Retina (tissue), 1 donor: ENCODE measurements at regions not wholly inside any gene's neighbourhood (a gene's known extent, or its start where the extent isn't known, plus 50 kb on each side); places are given as distances from the start of the nearest gene placed in this dataset.

Source experiments
- DNase-seq: peaks from one replicate; pipeline ENCODE4 v3.0.0-alpha.2; 2016

DNA sequence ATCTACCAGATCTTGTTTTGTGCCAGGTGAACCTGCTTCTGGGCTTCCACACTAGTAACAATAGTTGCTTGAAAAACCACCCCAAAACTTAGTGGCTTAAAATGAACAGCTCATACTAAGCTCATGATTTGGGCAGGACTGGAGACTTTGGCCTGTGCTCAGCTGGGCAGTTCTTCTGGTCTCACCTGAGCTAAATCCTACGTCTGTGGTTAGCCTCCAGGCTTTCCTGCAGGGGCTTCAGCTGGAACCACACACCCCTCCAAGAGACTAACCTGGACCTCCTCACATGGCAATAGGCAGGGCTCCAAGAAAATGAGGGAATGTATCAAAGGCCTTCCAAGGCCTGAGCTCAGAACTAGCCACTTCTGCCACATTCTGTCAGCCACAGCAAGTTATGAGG is 144.1 kb downstream of the CD8B2 start:
- no peak for DNase-seq

GRCh38 chr2:106638043-106638442 is 150.9 kb downstream of the CD8B2 start:
- DNase-seq: no peak

- no peak for DNase-seq
Measured at GRCh38 chr2:106638580-106638979, 151.4 kb downstream of the CD8B2 start.

DNA sequence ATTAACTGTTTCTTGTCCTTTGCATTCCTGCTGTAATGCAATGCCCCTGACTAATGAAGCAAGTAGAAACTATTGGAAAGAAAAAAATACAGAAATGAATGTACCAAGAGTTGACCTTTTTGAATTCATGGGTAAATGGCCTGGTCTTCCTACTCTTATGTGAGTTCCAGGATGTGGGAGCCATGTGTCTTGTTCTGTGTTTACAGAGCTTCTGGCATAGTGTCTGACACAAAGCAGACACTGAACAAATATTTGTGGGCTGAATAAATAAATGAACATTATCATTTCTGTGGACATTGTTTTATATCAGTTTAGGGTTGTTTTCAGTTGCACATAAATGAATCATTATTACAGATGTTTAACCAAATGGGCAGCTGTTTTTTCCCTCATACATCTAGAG is 155.5 kb downstream of the CD8B2 start:
- DNase-seq: no peak

DNA sequence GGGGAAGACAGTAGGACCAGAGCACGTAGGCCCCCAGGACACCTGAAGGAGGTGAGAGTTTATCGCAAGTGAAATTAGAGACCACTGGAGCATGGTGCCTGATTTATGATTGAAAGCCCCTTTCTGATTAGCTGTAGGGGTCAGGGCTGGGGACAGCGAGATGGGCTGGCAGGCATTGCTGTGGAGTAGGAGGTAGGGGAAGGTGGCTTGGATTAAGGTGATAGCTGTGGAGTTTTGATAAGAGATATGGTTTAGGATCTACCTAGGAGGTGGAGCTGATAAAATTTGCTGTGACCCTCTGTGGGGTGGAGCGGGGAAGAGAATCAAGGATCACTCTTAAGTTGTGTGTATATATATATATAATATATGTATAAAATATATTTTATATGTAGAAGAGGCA is 157.5 kb downstream of the CD8B2 start:
- no peak for DNase-seq

GRCh38 chr2:106646605-106647004 is 159.4 kb downstream of the CD8B2 start:
- no peak for DNase-seq

DNA sequence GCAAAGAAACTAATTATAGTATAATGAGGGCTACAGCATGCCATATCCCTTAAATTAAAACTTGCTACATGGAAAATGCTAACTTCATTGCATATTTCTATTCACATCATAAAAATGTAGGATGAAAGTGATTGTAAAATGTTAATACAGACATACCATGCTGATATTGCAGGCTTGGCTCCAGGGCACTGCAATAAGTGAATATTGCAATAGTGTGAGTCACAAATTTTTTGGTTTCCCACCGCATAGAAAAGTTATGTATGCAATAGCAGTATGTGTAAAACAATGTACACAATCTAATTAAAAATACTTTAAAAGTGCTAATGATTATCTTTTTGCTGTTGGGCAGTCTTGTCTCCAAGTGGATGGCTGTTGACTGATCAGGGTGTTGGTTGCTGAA is 162.1 kb downstream of the CD8B2 start:
- no peak for DNase-seq

DNA sequence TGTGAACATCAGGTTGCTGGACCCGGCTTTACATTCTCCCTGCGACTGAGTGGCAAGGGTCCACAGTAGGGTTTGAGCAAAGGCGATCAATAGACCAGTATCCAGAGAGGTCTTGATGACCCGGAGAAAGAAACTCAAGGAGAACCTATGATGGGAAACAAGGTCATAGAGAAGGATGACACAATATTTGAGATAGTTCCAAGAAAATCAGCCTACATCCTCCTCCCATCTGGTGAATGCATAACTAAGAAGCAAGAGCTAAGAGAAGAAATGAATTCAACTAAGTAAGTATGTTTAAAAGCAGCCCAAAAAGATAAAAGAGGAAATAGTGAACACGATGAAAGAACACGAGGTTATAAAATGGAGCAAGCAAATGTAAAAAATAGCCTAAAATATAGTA is 166.3 kb downstream of the CD8B2 start:
- no peak for DNase-seq

- no peak for DNase-seq
Measured at GRCh38 chr2:106658616-106659015, 171.5 kb downstream of the CD8B2 start.

- no peak for DNase-seq
Measured at GRCh38 chr2:106664669-106665068, 177.5 kb downstream of the CD8B2 start.

DNA sequence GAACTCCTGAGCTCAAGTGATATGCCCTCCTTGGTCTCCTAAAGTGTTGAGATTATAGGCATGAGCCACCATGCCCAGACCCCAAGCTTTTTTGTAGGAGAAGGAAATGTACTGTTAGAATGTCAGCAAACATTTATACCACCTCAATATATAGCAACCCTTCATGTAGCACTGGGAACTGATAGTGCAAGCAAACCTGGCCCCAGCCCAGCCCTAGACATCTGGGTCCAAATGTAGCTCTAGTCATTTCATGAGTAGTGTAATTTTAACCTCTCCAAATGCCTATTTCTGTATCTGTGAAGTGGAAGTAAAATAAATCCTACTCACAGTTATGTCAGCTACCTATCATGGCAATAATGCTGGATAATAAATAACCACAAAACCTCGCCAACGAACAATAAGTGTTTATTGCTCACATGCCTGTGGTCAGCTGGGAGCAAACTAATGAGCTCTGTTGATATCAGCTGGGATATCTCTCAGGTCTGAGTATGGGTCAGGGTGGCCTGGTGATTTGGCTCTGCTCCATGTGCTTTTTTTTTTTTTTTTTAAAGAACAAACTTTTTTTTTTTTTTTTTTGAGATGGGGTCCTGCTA is 180.4 kb downstream of the CD8B2 start:
- no peak for DNase-seq

DNA sequence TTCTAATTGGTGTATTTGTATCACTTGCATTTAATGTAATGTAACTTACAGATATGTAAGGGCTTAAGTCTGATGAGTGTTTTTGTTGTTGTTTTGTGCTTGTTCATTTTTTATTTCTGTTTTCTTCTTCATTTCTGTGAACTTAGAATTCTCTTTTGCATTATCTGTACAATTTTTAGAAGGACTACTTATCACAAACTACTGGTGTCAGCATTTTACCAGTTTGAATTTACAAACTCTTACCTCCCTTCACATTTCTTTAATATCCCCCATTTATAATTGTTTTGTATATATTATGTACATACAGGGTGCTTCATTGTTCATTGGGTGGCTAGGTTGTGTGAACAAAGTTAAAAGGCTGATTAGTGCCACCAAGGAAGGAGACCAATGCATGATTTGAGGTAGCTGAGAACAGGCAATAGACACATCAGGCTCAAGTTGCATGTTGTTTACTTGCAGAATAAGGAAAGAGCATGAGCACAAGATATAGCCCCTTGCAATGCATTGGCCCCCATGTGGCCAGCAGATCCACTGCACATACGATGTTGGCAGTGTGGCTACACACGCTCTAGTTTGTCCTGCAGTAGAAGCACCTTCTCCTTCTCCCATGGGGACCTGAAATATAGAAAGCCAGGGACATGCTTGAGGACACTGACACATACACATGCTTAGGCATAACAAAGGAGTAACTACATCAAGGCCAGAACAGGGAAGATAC is 198.2 kb downstream of the CD8B2 start:
- no peak for DNase-seq

DNA sequence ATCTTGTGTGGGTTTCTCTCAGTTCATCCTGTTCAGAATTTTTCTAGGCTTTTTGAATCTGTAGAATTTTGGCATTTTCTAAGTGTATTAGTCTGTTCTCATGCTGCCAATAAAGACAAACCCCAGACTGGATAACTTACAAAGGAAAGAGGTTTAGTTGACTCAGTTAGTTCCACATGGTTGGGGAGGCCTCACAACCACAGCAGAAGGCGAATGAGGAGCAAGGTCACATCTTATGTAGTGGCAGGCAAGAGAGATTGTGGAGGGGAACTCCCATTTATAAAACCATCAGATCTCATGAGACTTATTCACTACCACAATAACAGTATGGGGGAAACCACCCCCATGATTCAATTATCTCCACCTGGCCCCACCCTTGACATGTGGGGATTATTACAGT is 199.2 kb downstream of the ST6GAL2 start:
- DNase-seq: no peak

DNA sequence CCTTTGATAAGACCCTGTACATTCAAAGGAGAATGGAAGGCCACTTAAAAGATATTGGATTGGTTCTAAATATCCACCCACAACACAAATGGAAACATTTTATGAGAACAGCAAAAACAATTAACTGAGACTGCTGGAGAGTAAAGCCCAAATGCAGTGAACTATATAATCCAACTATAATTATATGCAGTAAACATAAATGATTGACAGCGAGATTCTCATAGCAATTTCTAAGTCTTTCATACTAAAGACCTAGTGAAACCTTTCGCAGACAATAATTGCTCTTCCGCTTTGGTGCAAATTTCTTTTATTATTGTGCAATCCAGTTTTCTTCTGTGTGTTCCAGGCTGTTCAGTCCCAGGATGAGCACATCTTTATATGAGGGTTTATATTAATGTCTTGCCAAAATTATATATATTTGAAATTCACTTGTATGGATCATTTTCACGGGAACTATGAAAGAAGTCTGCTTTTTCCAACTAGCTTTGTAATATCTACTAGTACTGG is 190.9 kb downstream of the ST6GAL2 start:
- DNase-seq: no peak

DNA sequence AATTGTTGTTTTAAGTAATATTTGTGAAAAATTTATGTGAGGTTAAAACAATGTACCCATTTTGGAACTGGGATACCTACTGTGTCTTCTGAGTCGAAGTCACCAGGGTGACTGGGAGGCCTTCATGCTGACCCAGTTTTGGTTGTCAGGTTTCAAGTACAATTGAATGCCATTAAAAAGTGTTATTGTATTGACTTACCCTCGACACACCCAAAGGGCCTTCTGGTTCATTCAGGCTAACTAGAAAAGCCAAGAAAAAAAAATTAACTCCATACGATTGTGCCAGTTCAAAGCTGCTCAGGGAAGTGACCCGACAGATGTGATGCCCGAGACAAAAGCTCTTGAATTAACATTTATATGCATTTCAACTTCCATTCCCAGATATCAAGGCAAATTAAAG is 190.0 kb downstream of the ST6GAL2 start:
- no peak for DNase-seq

- peak; percentile 18 for DNase-seq
Measured at GRCh38 chr2:106700616-106701015, 185.4 kb downstream of the ST6GAL2 start.

DNA sequence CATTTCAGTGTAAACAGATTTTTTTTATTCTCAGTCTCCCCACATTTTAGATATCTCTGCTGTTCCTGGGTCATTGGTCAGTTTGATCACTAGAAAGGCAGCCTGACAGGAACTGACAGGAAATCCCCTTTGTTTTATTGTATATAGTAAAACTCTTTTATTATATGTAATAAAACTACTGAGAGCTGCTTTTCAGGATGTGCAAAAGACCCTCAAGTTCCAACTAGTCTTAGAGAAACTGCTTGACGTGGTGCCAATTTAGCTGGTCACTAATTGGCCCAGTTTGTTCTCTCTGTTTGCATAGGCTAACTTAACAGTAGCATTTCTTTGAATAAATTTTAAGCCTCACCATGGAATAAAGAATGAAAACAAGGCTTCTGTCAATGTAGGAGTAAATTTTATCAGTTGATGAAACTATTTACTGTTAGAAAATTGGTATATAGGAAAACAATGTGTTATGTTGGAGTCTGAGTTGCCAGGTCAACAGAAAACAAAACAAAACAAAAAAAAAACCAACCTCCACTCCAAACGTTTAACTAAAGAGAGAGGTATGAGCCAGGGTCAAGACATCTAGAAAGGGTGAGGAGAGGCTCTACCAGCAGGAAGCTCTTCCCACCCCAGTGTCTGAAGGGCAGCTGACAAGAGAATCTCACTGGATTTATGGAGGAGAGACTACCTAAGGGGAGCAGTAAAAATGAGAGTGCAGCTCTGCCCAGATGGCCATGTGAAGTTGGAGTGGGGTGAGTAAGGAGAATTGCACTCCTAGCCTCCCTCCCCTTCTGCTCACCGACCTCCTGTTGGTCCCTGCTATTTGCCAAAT is 184.6 kb downstream of the ST6GAL2 start:
- DNase-seq: peak; percentile 24

- no peak for DNase-seq
Measured at GRCh38 chr2:106703161-106703560, 182.8 kb downstream of the ST6GAL2 start.

DNA sequence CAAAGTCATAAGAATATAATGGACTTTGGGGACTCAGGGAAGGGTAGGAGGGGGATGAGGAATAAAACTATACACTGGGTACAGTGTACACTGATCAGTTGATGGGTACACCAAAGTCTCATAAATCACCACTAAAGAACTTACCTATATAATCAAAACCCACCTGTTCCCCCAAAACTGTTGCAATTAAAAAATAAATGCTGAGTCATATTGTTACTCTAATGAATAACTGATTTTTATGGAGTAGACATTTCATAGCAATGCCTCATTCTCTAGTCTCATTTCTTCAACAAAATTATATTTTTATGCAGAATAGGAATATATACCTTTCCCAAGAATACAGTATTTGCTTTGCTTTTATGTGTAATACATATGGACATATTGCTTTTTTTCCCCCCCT is 181.2 kb downstream of the ST6GAL2 start:
- no peak for DNase-seq

GRCh38 chr2:106705877-106706276 is 180.1 kb downstream of the ST6GAL2 start:
- no peak for DNase-seq

DNA sequence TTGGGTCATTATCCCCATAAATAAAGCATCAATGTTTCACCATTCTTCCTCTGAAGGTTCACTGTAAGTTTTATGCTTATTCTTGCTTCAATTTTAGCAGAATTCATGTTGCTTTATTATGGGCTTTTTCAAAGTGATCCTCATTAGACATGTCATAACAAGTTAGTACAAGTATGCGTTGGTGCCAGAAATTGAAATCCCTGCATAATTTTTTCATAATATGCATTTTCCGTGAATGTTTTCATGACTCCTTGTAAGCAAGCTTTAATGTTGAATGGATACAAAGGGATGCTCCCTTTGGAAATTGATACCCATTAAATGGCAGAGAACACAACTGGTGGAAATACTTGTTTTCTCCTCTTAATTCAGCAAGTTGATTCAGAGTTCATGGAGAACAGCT is 179.7 kb downstream of the ST6GAL2 start:
- DNase-seq: no peak

DNA sequence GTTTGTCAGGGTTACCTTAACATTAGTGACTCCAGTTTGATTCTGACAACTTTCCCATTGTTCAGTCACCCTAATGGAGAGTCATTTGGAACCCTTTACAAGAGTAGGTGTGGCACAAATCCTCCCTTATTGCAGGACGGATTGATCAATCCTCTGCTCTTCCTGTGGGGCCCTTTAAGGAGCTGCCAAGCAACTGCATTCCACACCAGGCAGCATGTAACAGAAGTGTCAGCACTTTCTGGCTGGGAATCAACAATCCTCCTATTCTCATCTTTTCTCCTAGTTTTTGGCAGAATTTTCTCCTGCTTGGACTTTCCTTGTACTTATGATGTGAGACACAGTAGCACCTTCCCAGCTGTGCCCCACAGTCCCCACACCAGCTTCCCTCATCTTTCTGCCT is 177.8 kb downstream of the ST6GAL2 start:
- no peak for DNase-seq

GRCh38 chr2:106709229-106709628 is 176.7 kb downstream of the ST6GAL2 start:
- DNase-seq: no peak

DNA sequence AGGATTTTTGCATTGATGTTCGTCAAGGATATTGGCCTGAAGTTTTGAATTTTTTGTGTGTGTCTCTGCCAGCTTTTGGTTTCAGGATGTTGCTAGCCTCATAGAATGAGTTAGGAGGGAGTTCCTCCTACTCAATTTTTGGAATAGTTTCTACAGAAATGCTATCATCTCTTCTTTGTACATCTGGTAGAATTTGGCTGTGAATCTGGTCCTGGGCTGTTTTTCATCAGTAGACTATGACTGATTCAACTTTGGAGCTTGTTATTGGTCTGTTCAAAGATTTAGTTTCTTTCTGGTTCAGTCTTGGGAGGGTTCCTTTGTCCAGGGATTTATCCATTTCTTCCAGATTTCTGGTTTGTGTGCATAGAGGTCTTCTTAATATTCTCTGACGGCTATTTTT is 166.7 kb downstream of the ST6GAL2 start:
- no peak for DNase-seq
